Loucy (cell line): ENCODE measurements at regions not wholly inside any gene's neighbourhood (a gene's known extent, or its start where the extent isn't known, plus 50 kb on each side); places are given as distances from the start of the nearest gene placed in this dataset.

ENCODE experiments used
- H2AFZ ChIP-seq: fragments of 200-600 bp; sonication (generic); 2 replicates; pipeline ENCODE4 v1.6.0; 2016; ENCODE audit warnings: antibody characterized with exemption, mild to moderate bottlenecking, low read length, moderate library complexity
- H3F3A ChIP-seq: fragments of 200-600 bp; 2 replicates; pipeline ENCODE4 v1.6.0; 2016; ENCODE audit warnings: antibody characterized with exemption, low read depth, mild to moderate bottlenecking
- H3K27me3 ChIP-seq: fragments of 200-600 bp; sonication (generic); 2 replicates; pipeline ENCODE4 v1.6.1; 2014; ENCODE audit warnings: low read length, mild to moderate bottlenecking; ENCODE audit not compliant: insufficient read depth, poor library complexity, severe bottlenecking
- H3K36me3 ChIP-seq: fragments of 200-600 bp; sonication (generic); 2 replicates; pipeline ENCODE4 v1.6.1; 2016; ENCODE audit warnings: low read length; ENCODE audit not compliant: insufficient read depth
- H3K4me1 ChIP-seq: fragments of 200-600 bp; sonication (generic); 2 replicates; pipeline ENCODE4 v1.5.1; 2014; ENCODE audit warnings: low read length, mild to moderate bottlenecking; ENCODE audit not compliant: insufficient read depth, poor library complexity, severe bottlenecking
- H3K4me2 ChIP-seq: fragments of 200-600 bp; sonication (generic); 2 replicates; pipeline ENCODE4 v1.6.0; 2014; ENCODE audit warnings: antibody characterized with exemption, low read length, low read depth, mild to moderate bottlenecking; ENCODE audit not compliant: poor library complexity, severe bottlenecking
- H3K4me3 ChIP-seq: fragments of 200-600 bp; sonication (generic); 2 replicates; pipeline ENCODE4 v1.5.1; 2014; ENCODE audit warnings: low read length, mild to moderate bottlenecking, mixed read lengths; ENCODE audit not compliant: poor library complexity, severe bottlenecking
- H3K79me2 ChIP-seq: fragments of 200-600 bp; sonication (generic); 2 replicates; pipeline ENCODE4 v1.6.1; 2014; ENCODE audit warnings: low read length; ENCODE audit not compliant: insufficient read depth
- H3K9ac ChIP-seq: fragments of 200-600 bp; sonication (generic); 2 replicates; pipeline ENCODE4 v1.6.0; 2014; ENCODE audit warnings: mild to moderate bottlenecking, low read depth, low read length, moderate library complexity; ENCODE audit not compliant: poor library complexity, severe bottlenecking
- H3K9me2 ChIP-seq: fragments of 200-600 bp; sonication (generic); replicated peaks from 2 replicates; pipeline ENCODE4 v1.6.1; 2016; ENCODE audit warnings: low read depth, low read length, mixed read lengths
- H3K9me3 ChIP-seq: fragments of 200-600 bp; sonication (generic); 2 replicates; pipeline ENCODE4 v1.6.1; 2014; ENCODE audit warnings: mild to moderate bottlenecking, antibody characterized with exemption, low read length, low read depth; ENCODE audit not compliant: insufficient read depth
- H4K20me1 ChIP-seq: fragments of 200-600 bp; sonication (generic); 2 replicates; pipeline ENCODE4 v1.6.0; 2014; ENCODE audit warnings: antibody characterized with exemption, low read length, mild to moderate bottlenecking; ENCODE audit not compliant: insufficient read depth, poor library complexity, severe bottlenecking
- CTCF ChIP-seq: fragments of 200-600 bp; sonication (generic); conservative IDR thresholded peaks from 2 replicates; pipeline ENCODE4 v1.5.1; 2014; ENCODE audit warnings: mild to moderate bottlenecking, antibody characterized with exemption, low read length
- EZH2phosphoT487 ChIP-seq: fragments of 200-600 bp; IDR thresholded peaks from 2 replicates; pipeline ENCODE4 v1.6.1; 2018; ENCODE audit warnings: antibody characterized with exemption, mild to moderate bottlenecking, moderate library complexity, borderline replicate concordance

- TF ChIP-seq CTCF = no peak
- TF ChIP-seq EZH2phosphoT487 = no peak
- Histone ChIP-seq H3K36me3 (no peaks in the 10 kb centered on the region), H3K79me2 (no peaks in the 10 kb centered on the region), H3K27me3 (no peaks in the 10 kb centered on the region), H3K9ac (no peak overlapping the region), H3K4me3 (no peak overlapping the region), H3F3A (no peaks in the 10 kb centered on the region), H3K9me2 (no peaks in the 10 kb centered on the region), H3K9me3 (no peaks in the 10 kb centered on the region), H3K4me1 (no peaks in the 10 kb centered on the region), H4K20me1 (no peaks in the 10 kb centered on the region), H3K4me2 (no peak overlapping the region), H2AFZ (no peak overlapping the region)
Observed at GRCh38 chr11:81887671-81888070, 846.0 kb downstream of the FAM181B start.

GRCh38 chr11:81886406-81887075 lies 847.1 kb downstream of the FAM181B start:
- TF ChIP-seq CTCF (no peak), EZH2phosphoT487 (no peak)
- Histone ChIP-seq H2AFZ (no peak overlapping the region), H3K36me3 (no peaks in the 10 kb centered on the region), H3K9ac (no peak overlapping the region), H3K9me3 (no peaks in the 10 kb centered on the region), H4K20me1 (no peaks in the 10 kb centered on the region), H3K4me3 (no peak overlapping the region), H3K4me2 (no peak overlapping the region), H3K4me1 (no peaks in the 10 kb centered on the region), H3K9me2 (no peaks in the 10 kb centered on the region), H3K79me2 (no peaks in the 10 kb centered on the region), H3F3A (no peaks in the 10 kb centered on the region), H3K27me3 (no peaks in the 10 kb centered on the region)

- H3K9me2 ChIP-seq = no peaks in the 10 kb centered on the region
- no peaks in the 10 kb centered on the region for H3K27me3 ChIP-seq
- no peaks in the 10 kb centered on the region for H3K9me3 ChIP-seq
- H3K4me1 ChIP-seq = peaks cover 20% of the 10 kb centered on the region
- TF ChIP-seq EZH2phosphoT487 = no peak
- no peak for TF ChIP-seq CTCF
- no peak overlapping the region for H3K4me3 ChIP-seq
- H4K20me1 ChIP-seq = no peaks in the 10 kb centered on the region
- no peak overlapping the region for H3K9ac ChIP-seq
- no peaks in the 10 kb centered on the region for H3F3A ChIP-seq
- no peak overlapping the region for H3K4me2 ChIP-seq
- H3K36me3 ChIP-seq = no peaks in the 10 kb centered on the region
- H3K79me2 ChIP-seq = no peaks in the 10 kb centered on the region
- no peak overlapping the region for H2AFZ ChIP-seq
Observed at GRCh38 chr11:81874635-81875034, 859.0 kb downstream of the FAM181B start.
